GM19455 (cell line): ENCODE measurements at regions not wholly inside any gene's neighbourhood (a gene's known extent, or its start where the extent isn't known, plus 50 kb on each side); places are given as distances from the start of the nearest gene placed in this dataset.

Experiments used
- ATAC-seq: cut with Tn5 transposase; IDR thresholded peaks from one replicate; pipeline ENCODE4 v1.9.1; 2021; ENCODE audit not compliant: unreplicated experiment

GRCh38 chr5:163770625-163771024 lies 265.2 kb downstream of the MAT2B start:
- no peak for ATAC-seq

GRCh38 chr5:163772241-163772640 lies 266.8 kb downstream of the MAT2B start:
- ATAC-seq = no peak

- ATAC-seq = no peak
Observed at GRCh38 chr5:163772644-163773043, 267.2 kb downstream of the MAT2B start.

GRCh38 chr5:163773226-163773625 lies 267.8 kb downstream of the MAT2B start:
- no peak for ATAC-seq

GRCh38 chr5:163789870-163790269 lies 284.5 kb downstream of the MAT2B start:
- ATAC-seq = no peak

GRCh38 chr5:163790497-163790896 lies 285.1 kb downstream of the MAT2B start:
- no peak for ATAC-seq

GRCh38 chr5:163794993-163795392 lies 289.6 kb downstream of the MAT2B start:
- ATAC-seq = no peak

- ATAC-seq = no peak
Observed at GRCh38 chr5:163807781-163808180, 302.4 kb downstream of the MAT2B start.

- no peak for ATAC-seq
Observed at GRCh38 chr5:163809473-163809872, 304.1 kb downstream of the MAT2B start.

GRCh38 chr5:163813900-163814299 lies 308.5 kb downstream of the MAT2B start:
- ATAC-seq = no peak

GRCh38 chr5:163815240-163815791 lies 309.9 kb downstream of the MAT2B start:
- ATAC-seq = no peak

GRCh38 chr5:163821142-163821541 lies 315.7 kb downstream of the MAT2B start:
- no peak for ATAC-seq

- ATAC-seq = no peak
Observed at GRCh38 chr5:163822548-163822947, 317.1 kb downstream of the MAT2B start.

GRCh38 chr5:163825661-163826060 lies 320.2 kb downstream of the MAT2B start:
- no peak for ATAC-seq

GRCh38 chr5:163826201-163826600 lies 320.8 kb downstream of the MAT2B start:
- no peak for ATAC-seq

GRCh38 chr5:163832155-163832554 lies 326.7 kb downstream of the MAT2B start:
- ATAC-seq = no peak

- no peak for ATAC-seq
Observed at GRCh38 chr5:163838738-163839137, 333.3 kb downstream of the MAT2B start.

GRCh38 chr5:163846512-163846911 lies 341.1 kb downstream of the MAT2B start:
- ATAC-seq = no peak

- no peak for ATAC-seq
Observed at GRCh38 chr5:163855754-163856153, 350.3 kb downstream of the MAT2B start.

GRCh38 chr5:163861670-163862069 lies 356.3 kb downstream of the MAT2B start:
- no peak for ATAC-seq

GRCh38 chr5:163867324-163867723 lies 361.9 kb downstream of the MAT2B start:
- ATAC-seq = no peak

GRCh38 chr5:163867738-163868137 lies 362.3 kb downstream of the MAT2B start:
- no peak for ATAC-seq

GRCh38 chr5:163869581-163869980 lies 364.2 kb downstream of the MAT2B start:
- no peak for ATAC-seq

- ATAC-seq = no peak
Observed at GRCh38 chr5:163870441-163870840, 365.0 kb downstream of the MAT2B start.
